ENCODE measurements at regions not wholly inside any gene's neighbourhood (a gene's known extent, or its start where the extent isn't known, plus 50 kb on each side); places are given as distances from the start of the nearest gene placed in this dataset.

- Histone ChIP-seq H3K79me2 (ENCODE audit: control insufficient read depth, low read length) (no peaks in the 10 kb centered on the region), H3K36me3 (ENCODE audit: control insufficient read depth, low read length) (no peaks in the 10 kb centered on the region), H3K4me1 (ENCODE audit: control insufficient read depth, low read length) (no peaks in the 10 kb centered on the region), H3K4me2 (ENCODE audit: low read length) (no peak overlapping the region), H3K9me3 (ENCODE audit: control insufficient read depth, insufficient read depth, low read length) (no peaks in the 10 kb centered on the region), H3K4me3 (ENCODE audit: low read length) (no peak overlapping the region), H3K9me2 (replicated peaks; ENCODE audit: control insufficient read depth, low read length) (no peaks in the 10 kb centered on the region), H3F3A (ENCODE audit: control insufficient read depth, insufficient read depth) (no peaks in the 10 kb centered on the region), H3K27me3 (ENCODE audit: control insufficient read depth, low read length) (no peaks in the 10 kb centered on the region), H3K27ac (ENCODE audit: low read depth, low read length) (no peak overlapping the region), H4K20me1 (ENCODE audit: control insufficient read depth, insufficient read depth, low read depth, low read length) (no peaks in the 10 kb centered on the region)
- TF ChIP-seq EZH2phosphoT487 (IDR thresholded peaks at IDR 0.05; ENCODE audit: borderline replicate concordance, low read length) = no peak
- no peak for TF ChIP-seq CTCF (IDR thresholded peaks at IDR 0.05; ENCODE audit: low read depth, low read length, poor library complexity, severe bottlenecking)
Measured at GRCh38 chr4:13953083-13953482, 325.6 kb upstream of the BOD1L1 start.

GRCh38 chr4:13955551-13955950 is 328.0 kb upstream of the BOD1L1 start:
- H3K27ac ChIP-seq (ENCODE audit: low read depth, low read length) = no peak overlapping the region
- no peaks in the 10 kb centered on the region for H4K20me1 ChIP-seq (ENCODE audit: control insufficient read depth, insufficient read depth, low read depth, low read length)
- no peak overlapping the region for H3K4me2 ChIP-seq (ENCODE audit: low read length)
- H3K4me3 ChIP-seq (ENCODE audit: low read length) = no peak overlapping the region
- no peaks in the 10 kb centered on the region for H3K36me3 ChIP-seq (ENCODE audit: control insufficient read depth, low read length)
- no peaks in the 10 kb centered on the region for H3K4me1 ChIP-seq (ENCODE audit: control insufficient read depth, low read length)
- H3F3A ChIP-seq (ENCODE audit: control insufficient read depth, insufficient read depth) = no peaks in the 10 kb centered on the region
- H3K9me3 ChIP-seq (ENCODE audit: control insufficient read depth, insufficient read depth, low read length) = no peaks in the 10 kb centered on the region
- H3K9me2 ChIP-seq (replicated peaks; ENCODE audit: control insufficient read depth, low read length) = no peaks in the 10 kb centered on the region
- H3K27me3 ChIP-seq (ENCODE audit: control insufficient read depth, low read length) = no peaks in the 10 kb centered on the region
- TF ChIP-seq EZH2phosphoT487 (IDR thresholded peaks at IDR 0.05; ENCODE audit: borderline replicate concordance, low read length) = no peak
- TF ChIP-seq CTCF (IDR thresholded peaks at IDR 0.05; ENCODE audit: low read depth, low read length, poor library complexity, severe bottlenecking) = no peak
- H3K79me2 ChIP-seq (ENCODE audit: control insufficient read depth, low read length) = no peaks in the 10 kb centered on the region

- no peak overlapping the region for H3K27ac ChIP-seq (ENCODE audit: low read depth, low read length)
- H3K9me3 ChIP-seq (ENCODE audit: control insufficient read depth, insufficient read depth, low read length) = no peaks in the 10 kb centered on the region
- H3K4me1 ChIP-seq (ENCODE audit: control insufficient read depth, low read length) = no peaks in the 10 kb centered on the region
- no peaks in the 10 kb centered on the region for H3F3A ChIP-seq (ENCODE audit: control insufficient read depth, insufficient read depth)
- TF ChIP-seq EZH2phosphoT487 (IDR thresholded peaks at IDR 0.05; ENCODE audit: borderline replicate concordance, low read length) = no peak
- no peak for TF ChIP-seq CTCF (IDR thresholded peaks at IDR 0.05; ENCODE audit: low read depth, low read length, poor library complexity, severe bottlenecking)
- no peaks in the 10 kb centered on the region for H3K27me3 ChIP-seq (ENCODE audit: control insufficient read depth, low read length)
- H3K4me2 ChIP-seq (ENCODE audit: low read length) = no peak overlapping the region
- no peaks in the 10 kb centered on the region for H3K36me3 ChIP-seq (ENCODE audit: control insufficient read depth, low read length)
- no peaks in the 10 kb centered on the region for H3K9me2 ChIP-seq (replicated peaks; ENCODE audit: control insufficient read depth, low read length)
- no peaks in the 10 kb centered on the region for H3K79me2 ChIP-seq (ENCODE audit: control insufficient read depth, low read length)
- H3K4me3 ChIP-seq (ENCODE audit: low read length) = no peak overlapping the region
- no peaks in the 10 kb centered on the region for H4K20me1 ChIP-seq (ENCODE audit: control insufficient read depth, insufficient read depth, low read depth, low read length)
Measured at GRCh38 chr4:13956947-13957346, 329.4 kb upstream of the BOD1L1 start.

- H3K9me2 ChIP-seq (replicated peaks; ENCODE audit: control insufficient read depth, low read length) = no peaks in the 10 kb centered on the region
- H3F3A ChIP-seq (ENCODE audit: control insufficient read depth, insufficient read depth) = no peaks in the 10 kb centered on the region
- H3K4me3 ChIP-seq (ENCODE audit: low read length) = no peak overlapping the region
- no peaks in the 10 kb centered on the region for H4K20me1 ChIP-seq (ENCODE audit: control insufficient read depth, insufficient read depth, low read depth, low read length)
- no peaks in the 10 kb centered on the region for H3K4me1 ChIP-seq (ENCODE audit: control insufficient read depth, low read length)
- no peak overlapping the region for H3K27ac ChIP-seq (ENCODE audit: low read depth, low read length)
- no peak overlapping the region for H3K4me2 ChIP-seq (ENCODE audit: low read length)
- H3K36me3 ChIP-seq (ENCODE audit: control insufficient read depth, low read length) = no peaks in the 10 kb centered on the region
- no peaks in the 10 kb centered on the region for H3K27me3 ChIP-seq (ENCODE audit: control insufficient read depth, low read length)
- H3K9me3 ChIP-seq (ENCODE audit: control insufficient read depth, insufficient read depth, low read length) = no peaks in the 10 kb centered on the region
- TF ChIP-seq EZH2phosphoT487 (IDR thresholded peaks at IDR 0.05; ENCODE audit: borderline replicate concordance, low read length) (no peak), CTCF (IDR thresholded peaks at IDR 0.05; ENCODE audit: low read depth, low read length, poor library complexity, severe bottlenecking) (no peak)
- no peaks in the 10 kb centered on the region for H3K79me2 ChIP-seq (ENCODE audit: control insufficient read depth, low read length)
Measured at GRCh38 chr4:13957871-13958270, 330.3 kb upstream of the BOD1L1 start.

All from DOHH2 (cell line).